ENCODE measurements at regions not wholly inside any gene's neighbourhood (a gene's known extent, or its start where the extent isn't known, plus 50 kb on each side); places are given as distances from the start of the nearest gene placed in this dataset.

- TF ChIP-seq CTCF (conservative IDR thresholded peaks at IDR 0.05 in 1 of 2, IDR thresholded peaks at IDR 0.05 in 1 of 2; ENCODE audit: low read depth in 1 of 2, low read length in 2 of 2) (no peak), EZH2 (IDR thresholded peaks at IDR 0.05; ENCODE audit: low read length, missing control alignments) (no peak)
- Histone ChIP-seq H2AFZ (ENCODE audit: low read length) (no peak overlapping the region), H3K27ac (ENCODE audit: insufficient read depth, low read length) (no peak overlapping the region), H3K36me3 (ENCODE audit: control insufficient read depth, insufficient read depth, low read length) (no peaks in the 10 kb centered on the region), H3K4me3 (replicated peaks in 1 of 4; ENCODE audit: control extremely low read depth in 1 of 4, insufficient read depth in 1 of 4, low read depth in 3 of 4, low read length in 4 of 4) (no peak overlapping the region), H4K20me1 (ENCODE audit: control insufficient read depth, extremely low read depth, insufficient read depth, low read length) (no peaks in the 10 kb centered on the region), H3K9ac (ENCODE audit: insufficient read depth, low read length) (no peak overlapping the region), H3K27me3 (ENCODE audit: control insufficient read depth, insufficient read depth, low read length) (no peaks in the 10 kb centered on the region), H3K4me1 (ENCODE audit: control insufficient read depth, extremely low read depth, insufficient read depth, low read length) (no peaks in the 10 kb centered on the region), H3K4me2 (ENCODE audit: extremely low read depth, insufficient read depth, low read length) (no peak overlapping the region), H3K79me2 (ENCODE audit: control insufficient read depth, insufficient read depth, low read length) (no peaks in the 10 kb centered on the region), H3K9me3 (ENCODE audit: control insufficient read depth, insufficient read depth, low read depth, low read length) (no peaks in the 10 kb centered on the region)
- DNase-seq (ENCODE audit: low read depth in 2 of 2), result no peak
Observed at GRCh38 chr10:124271676-124272075, 147.0 kb downstream of the OAT start.

GRCh38 chr10:124270530-124271327, 148.0 kb downstream of the OAT start:
- Histone ChIP-seq H3K27ac (ENCODE audit: insufficient read depth, low read length) (no peak overlapping the region), H2AFZ (ENCODE audit: low read length) (no peak overlapping the region), H3K9ac (ENCODE audit: insufficient read depth, low read length) (no peak overlapping the region), H4K20me1 (ENCODE audit: control insufficient read depth, extremely low read depth, insufficient read depth, low read length) (no peaks in the 10 kb centered on the region), H3K4me1 (ENCODE audit: control insufficient read depth, extremely low read depth, insufficient read depth, low read length) (no peaks in the 10 kb centered on the region), H3K36me3 (ENCODE audit: control insufficient read depth, insufficient read depth, low read length) (no peaks in the 10 kb centered on the region), H3K9me3 (ENCODE audit: control insufficient read depth, insufficient read depth, low read depth, low read length) (no peaks in the 10 kb centered on the region), H3K4me3 (replicated peaks in 1 of 4; ENCODE audit: control extremely low read depth in 1 of 4, insufficient read depth in 1 of 4, low read depth in 3 of 4, low read length in 4 of 4) (no peak overlapping the region), H3K79me2 (ENCODE audit: control insufficient read depth, insufficient read depth, low read length) (no peaks in the 10 kb centered on the region), H3K4me2 (ENCODE audit: extremely low read depth, insufficient read depth, low read length) (no peak overlapping the region), H3K27me3 (ENCODE audit: control insufficient read depth, insufficient read depth, low read length) (no peaks in the 10 kb centered on the region)
- no peak for TF ChIP-seq EZH2 (IDR thresholded peaks at IDR 0.05; ENCODE audit: low read length, missing control alignments)
- no peak for TF ChIP-seq CTCF (conservative IDR thresholded peaks at IDR 0.05 in 1 of 2, IDR thresholded peaks at IDR 0.05 in 1 of 2; ENCODE audit: low read depth in 1 of 2, low read length in 2 of 2)
- DNase-seq (ENCODE audit: low read depth in 2 of 2), result no peak

GRCh38 chr10:124268976-124269375, 149.7 kb downstream of the OAT start:
- H3K27ac ChIP-seq (ENCODE audit: insufficient read depth, low read length), result no peak overlapping the region
- no peaks in the 10 kb centered on the region for H4K20me1 ChIP-seq (ENCODE audit: control insufficient read depth, extremely low read depth, insufficient read depth, low read length)

More at GRCh38 chr10:124268976-124269375, 149.7 kb downstream of the OAT start:
- H3K36me3 ChIP-seq (ENCODE audit: control insufficient read depth, insufficient read depth, low read length), result no peaks in the 10 kb centered on the region
- H3K9me3 ChIP-seq (ENCODE audit: control insufficient read depth, insufficient read depth, low read depth, low read length), result no peaks in the 10 kb centered on the region
- H3K27me3 ChIP-seq (ENCODE audit: control insufficient read depth, insufficient read depth, low read length), result no peaks in the 10 kb centered on the region
- no peak overlapping the region for H2AFZ ChIP-seq (ENCODE audit: low read length)
- H3K4me3 ChIP-seq (replicated peaks in 1 of 4; ENCODE audit: control extremely low read depth in 1 of 4, insufficient read depth in 1 of 4, low read depth in 3 of 4, low read length in 4 of 4), result no peak overlapping the region
- no peak overlapping the region for H3K9ac ChIP-seq (ENCODE audit: insufficient read depth, low read length)
- TF ChIP-seq CTCF (conservative IDR thresholded peaks at IDR 0.05 in 1 of 2, IDR thresholded peaks at IDR 0.05 in 1 of 2; ENCODE audit: low read depth in 1 of 2, low read length in 2 of 2) (no peak), EZH2 (IDR thresholded peaks at IDR 0.05; ENCODE audit: low read length, missing control alignments) (no peak)
- DNase-seq (ENCODE audit: low read depth in 2 of 2), result no peak
- no peaks in the 10 kb centered on the region for H3K4me1 ChIP-seq (ENCODE audit: control insufficient read depth, extremely low read depth, insufficient read depth, low read length)
- no peaks in the 10 kb centered on the region for H3K79me2 ChIP-seq (ENCODE audit: control insufficient read depth, insufficient read depth, low read length)
- H3K4me2 ChIP-seq (ENCODE audit: extremely low read depth, insufficient read depth, low read length), result no peak overlapping the region

All from fibroblast of lung (primary cell).